ENCODE measurements at regions not wholly inside any gene's neighbourhood (a gene's known extent, or its start where the extent isn't known, plus 50 kb on each side); places are given as distances from the start of the nearest gene placed in this dataset.
"Not testable (repeated sequence)": the region's sequence is repeated elsewhere in the genome, so short reads cannot be mapped to it uniquely, and the experiment has no call there.

DNA sequence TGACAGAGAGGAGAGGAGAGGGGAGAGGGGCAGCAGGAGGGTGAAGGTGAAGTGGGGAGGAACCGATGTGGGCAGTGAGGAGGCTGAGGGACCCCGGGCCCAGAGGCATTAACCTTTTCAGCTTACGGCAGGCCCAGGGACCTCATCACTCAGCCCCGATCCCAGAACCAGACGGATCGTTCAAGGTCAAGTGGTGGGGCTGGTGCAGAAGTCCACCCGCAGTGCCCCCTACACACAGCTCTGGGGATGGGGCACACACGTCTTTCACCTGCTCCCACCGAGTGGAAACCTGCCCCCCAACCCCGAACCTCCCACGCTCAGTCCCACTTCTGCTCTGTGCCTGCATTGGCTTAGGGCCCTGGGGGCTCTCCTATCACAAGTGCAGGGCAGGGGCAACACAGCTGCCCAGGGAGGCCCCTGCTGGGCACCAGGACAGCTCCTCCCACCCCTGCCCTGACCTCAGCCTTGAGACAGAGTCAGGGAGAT lies 81.9 kb upstream of the GOLGA6L4 start:
- DNase-seq, result not testable (repeated sequence)

DNA sequence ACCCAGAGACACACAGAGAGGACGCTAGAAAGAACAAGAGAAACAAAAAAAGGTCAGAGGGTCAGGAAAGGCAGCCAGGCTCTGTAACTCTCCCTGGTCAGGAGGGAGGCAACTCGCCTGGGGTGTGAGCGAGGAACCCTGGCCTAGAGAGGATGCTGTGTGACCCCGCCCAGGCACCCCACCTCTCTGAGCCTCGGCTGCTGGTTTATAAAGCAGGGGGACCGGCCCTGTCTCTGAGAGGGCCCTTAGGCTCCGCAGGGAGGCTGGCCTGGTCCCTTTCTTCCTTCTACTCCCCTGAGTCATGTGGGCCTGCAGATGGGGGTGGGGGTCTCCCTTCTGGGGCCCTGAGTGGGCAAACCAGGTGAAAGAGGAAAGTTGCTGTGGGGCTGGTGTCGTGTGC lies 81.3 kb upstream of the GOLGA6L4 start:
- DNase-seq, result not testable (repeated sequence)

DNA sequence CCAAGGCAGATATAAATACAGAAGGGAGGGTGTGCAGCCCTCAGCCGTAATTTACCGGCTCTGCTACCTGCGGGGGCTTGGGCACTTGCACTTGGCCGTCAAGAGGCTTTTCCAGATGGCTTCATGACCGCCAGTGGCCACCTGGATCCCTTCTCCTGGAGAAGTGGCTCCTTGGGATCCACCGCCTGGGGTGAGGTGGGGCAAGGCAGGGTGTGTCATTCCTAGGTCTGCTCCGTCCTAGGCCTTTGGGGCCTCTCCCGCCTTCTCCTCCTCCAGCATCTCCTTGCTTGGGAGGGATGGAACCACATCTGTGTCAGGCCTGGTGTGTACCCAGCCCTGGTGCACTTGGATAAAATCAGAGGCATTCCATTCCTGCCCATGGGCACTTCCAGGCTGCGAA lies 80.8 kb upstream of the GOLGA6L4 start:
- not testable (repeated sequence) for DNase-seq

DNA sequence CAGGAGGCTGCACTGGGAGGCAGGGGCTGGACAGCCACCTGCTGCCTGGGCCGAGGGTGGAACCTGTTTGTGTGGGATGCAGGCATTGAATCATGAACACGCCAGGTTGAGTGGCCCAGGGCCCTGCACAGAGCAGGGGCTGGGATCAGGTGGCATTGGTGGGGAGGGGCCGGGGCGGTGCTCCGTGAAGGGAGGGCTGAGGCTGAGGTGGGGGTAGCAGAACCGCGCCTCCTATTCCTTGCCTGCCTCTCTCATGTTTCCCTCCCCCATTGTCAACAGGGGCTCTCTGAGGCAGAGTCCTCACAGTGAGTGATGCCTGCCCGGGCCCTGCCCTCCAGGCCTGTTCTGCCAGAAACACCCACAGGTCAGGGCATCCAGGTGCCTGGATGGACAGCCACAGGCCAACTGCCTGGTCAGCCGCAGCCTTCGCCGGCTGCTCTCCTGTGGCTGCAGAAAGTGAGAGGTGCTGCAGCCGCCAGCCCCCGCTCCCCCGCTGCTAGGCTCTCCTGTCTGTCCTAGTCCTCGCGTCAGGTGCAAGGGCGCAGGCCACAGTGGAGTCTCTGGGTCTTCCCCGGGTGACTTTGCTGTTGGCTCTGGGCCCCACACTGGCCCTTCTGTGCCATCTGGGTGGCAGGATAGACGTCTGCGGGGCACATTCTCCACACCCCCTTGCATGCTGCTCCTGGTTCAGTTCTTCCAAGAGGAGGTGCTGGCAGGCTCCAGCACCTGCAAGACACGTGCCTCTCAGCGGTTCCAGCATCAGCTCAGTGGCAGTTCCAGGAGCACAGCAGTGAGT lies 79.6 kb upstream of the GOLGA6L4 start:
- DNase-seq, result not testable (repeated sequence)

DNA sequence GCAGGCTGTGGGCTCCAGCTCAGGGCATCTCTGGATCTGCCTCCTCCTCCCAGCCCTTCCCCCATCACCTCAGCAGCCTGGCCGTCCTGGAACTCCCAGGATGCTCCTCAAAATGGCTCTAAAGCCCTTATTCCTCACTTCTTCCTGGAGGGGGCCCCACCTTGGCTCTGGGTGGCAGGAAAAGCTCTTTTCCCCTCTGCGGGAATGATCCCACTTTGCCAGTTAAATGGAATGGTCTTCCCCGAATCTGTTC lies 79.1 kb upstream of the GOLGA6L4 start:
- not testable (repeated sequence) for DNase-seq

DNA sequence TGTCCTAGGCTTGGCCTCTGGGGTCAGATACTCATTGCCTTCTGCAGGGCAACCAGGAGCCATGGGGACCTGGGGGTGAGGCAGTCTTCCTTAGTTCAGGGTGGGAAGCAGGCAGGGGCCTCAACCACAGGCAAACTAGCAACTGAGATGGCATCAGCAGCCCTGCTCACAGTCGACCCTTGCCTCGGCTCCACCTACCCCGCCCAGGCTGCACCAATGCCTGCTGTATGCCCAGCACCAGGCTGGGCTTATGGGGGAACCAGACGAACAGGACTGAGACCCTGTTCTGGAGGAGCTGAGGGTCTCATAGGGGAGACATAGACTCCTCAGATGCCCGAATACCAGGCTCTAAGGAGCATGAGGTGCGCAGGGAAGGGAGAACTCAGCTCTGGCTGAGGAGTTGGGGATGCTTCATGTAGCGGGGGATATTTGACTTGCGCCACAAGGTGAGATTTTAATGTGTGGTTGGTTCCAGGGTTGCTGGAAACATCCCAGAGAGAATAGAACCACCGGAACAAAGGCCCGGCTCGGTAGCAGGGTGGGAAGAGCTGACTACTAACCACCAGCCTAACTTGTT lies 78.4 kb upstream of the GOLGA6L4 start:
- not testable (repeated sequence) for DNase-seq

DNA sequence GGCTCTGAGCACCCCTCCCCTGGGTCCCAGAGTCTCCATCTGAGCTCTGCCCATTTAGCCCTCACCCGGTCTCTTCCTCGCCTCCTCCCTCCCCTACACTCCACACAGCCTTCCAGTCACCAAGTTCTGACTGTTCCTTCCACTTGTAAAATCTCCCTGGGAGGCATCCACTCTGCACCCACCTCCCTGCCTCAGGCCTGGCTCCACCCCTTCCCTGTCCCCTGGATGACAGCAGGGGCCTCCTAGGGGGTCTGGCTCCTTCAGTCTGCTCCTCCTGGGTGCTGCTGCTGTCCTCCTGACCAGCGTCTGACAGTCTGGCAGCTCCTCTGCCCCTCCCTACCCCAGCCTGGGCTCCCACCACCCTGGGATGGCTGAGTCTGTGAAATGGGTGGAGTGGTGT lies 77.7 kb upstream of the GOLGA6L4 start:
- DNase-seq, result not testable (repeated sequence)

DNA sequence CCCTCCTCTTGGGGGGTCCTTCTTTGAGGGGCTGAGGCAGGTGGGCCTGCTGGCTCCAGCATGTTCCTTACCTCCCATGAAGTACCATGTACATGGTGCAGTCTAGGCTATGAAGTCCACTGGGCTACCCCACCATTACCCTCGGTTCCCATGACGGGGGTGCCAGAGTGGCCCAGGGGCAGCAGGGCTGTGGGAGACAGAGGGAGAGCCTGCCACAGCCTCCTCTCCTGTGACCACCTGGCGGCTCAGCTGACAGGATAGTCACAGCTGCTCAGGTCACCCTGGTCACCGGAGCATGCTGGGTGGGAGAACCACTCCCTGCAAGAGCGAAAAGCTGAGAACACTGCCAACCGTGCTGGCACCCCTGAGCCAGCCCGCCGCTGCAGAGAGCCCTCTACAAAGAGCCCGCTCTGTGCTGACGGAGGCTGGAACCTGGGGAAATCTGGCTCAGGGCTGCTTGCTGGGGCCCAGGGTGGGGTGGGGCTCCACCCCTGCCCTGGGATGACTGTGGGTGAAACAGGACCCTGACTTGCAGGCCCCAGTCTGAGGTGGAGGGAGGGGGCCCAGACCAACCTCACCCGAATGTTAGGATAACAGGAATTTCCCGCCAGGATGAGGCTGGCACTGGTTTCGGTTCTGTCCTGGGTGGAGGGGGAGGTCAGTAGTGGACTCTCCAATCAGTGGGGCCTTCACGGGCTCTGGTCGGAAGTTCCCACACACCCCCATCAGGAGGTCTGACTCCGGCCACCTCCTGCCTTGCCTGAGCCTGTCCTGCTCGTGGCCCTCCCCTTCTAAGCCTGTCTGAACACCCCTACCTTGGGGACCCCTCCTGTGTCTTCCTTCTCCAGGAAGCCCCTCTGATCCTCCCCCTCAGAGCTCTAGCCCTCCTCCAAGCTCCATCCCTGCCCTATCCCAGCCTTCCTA lies 76.0 kb upstream of the GOLGA6L4 start:
- DNase-seq, result not testable (repeated sequence)

DNA sequence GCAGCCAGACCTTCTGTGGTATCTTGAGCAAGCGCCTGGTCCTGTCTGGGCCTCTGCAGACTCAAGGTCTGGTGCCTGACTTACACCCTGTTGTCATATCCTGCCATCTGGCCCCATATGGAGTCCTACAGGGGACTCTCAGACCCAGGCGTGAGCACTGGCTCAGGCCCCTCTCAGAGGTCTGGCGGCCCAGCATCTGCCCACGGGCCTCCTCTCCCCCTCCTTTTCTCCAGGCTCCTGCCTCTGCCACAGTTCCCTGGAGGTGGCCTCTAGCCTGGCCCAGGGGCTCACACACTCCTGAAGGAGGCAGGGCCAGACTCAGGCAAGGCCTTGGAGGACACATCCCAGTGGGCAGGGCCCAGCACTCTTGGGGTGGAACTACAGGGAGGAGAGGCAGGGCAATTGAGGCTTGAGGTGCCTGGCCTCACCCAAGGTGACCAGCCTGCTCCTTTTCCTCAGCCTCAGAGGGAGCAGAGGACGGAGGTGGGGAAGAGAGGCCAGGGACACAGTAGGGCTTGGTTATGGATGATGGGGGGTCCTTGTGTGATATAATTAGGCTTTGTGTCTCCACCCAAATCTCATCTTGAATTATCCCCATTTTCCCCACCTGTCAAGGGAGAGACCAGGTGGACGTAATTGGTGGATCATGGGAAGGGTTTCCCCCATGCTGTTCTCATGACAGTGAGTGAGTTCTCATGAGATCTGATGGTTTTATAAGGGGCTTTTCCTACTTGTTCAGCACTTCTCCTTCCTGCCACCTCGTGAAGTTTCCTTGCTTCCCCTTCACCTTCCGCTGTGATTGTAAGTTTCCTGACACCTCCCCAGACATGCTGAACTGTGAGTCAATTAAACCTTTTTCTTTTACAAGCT lies 70.9 kb upstream of the GOLGA6L4 start:
- not testable (repeated sequence) for DNase-seq

DNA sequence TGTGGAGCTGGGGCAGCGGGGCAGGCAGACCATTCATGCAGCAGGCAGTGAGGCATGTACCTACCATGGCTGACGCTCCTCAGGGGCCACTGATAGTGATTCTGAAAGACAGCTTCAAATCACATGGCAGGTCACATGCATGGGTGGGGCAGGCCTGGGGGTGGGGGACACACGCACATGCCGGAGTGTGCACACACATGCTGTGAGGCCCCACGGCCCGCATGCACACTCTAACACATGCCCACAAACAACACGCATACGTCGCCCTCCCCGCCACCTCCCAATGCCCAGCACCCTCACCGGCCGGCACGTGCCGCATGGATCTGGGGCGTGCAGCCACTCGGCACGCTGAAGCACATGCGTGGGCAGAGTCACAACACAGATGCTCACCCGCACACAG lies 65.5 kb upstream of the GOLGA6L4 start:
- DNase-seq, result not testable (repeated sequence)

DNA sequence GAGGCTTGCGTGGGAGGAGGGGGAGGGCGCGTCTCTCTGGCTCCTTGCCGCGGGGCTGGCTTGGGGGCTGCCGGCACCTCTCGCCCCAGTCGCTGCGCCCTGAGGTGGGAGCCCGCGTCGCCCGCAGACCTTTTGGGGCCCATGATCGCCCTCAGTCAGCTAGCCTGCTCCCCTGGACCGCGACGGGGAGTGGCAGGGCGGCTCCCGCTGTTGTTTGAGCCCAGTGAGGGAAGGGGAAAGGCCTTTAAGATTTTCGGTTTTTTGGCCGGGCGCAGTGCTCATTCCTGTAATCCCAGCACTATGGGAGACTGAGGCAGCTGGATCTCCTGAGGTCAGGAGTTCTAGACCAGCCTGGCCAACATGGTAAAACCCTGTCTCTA lies 62.4 kb upstream of the GOLGA6L4 start:
- not testable (repeated sequence) for DNase-seq
